ENCODE measurements at regions not wholly inside any gene's neighbourhood (a gene's known extent, or its start where the extent isn't known, plus 50 kb on each side); places are given as distances from the start of the nearest gene placed in this dataset.

DNA sequence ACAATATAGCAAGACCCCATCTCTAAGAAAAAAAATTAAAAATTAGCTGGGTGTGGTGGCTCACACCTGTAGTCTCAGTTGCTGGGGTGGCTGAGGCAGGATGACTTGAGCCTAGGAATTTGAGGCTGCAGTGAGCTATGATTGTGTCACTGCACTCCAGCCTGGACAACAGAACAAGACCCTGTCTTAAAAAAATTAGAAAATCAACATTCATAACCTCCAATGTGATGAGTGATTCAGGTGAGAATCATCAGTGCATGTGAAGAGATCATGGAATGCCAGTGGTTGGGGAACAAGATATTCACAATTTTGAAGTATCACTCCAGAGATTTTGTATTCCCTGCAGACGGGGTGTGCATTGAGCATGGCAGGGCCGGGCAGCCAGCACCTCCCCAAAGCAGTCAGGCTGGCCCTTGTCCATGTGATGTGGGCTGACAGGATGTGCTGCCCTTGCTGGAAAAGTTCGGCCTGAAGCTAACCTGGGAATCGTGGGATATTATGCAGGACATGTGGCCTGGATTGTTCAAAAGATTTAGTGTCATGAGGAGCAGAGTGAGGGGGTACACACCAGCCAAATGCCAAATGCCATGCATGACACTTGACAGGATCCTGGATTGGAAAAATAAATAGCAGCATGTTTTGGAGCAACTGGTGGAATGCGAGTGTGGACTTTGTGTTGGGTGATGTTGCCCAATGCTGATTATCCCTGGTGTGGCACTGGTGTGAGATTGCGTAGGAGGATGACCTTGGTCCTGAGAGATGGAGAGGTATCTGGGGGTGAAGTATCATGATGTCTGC, 189.0 kb downstream of the RGS3 start:
- H4K8ac ChIP-seq (ENCODE audit: low read depth in 2 of 2, low read length in 2 of 2): no peak overlapping the region
- dilution Hi-C loops (cut with HindIII; ENCODE audit: low sequenced_read_pairs, unreplicated experiment) (no loop called here), in situ Hi-C loops (cut with MboI; ENCODE audit: low sequenced_read_pairs) (loop anchor here (10.0 kb wide), 1 partner anchor 348 kb away; the partner anchor contains the start of gene RNF183), intact Hi-C loops (cut with micrococcal nuclease) (loop anchor here (10.0 kb wide), 1 partner anchor 378 kb away; the partner anchor contains the start of genes CDC26 and PRPF4)
- no peak overlapping the region for H3K56ac ChIP-seq (ENCODE audit: extremely low read depth, insufficient read depth, low read length)
- H2AK9ac ChIP-seq (replicated peaks; ENCODE audit: low read depth, low read length, poor library complexity): no peak overlapping the region
- H3K4me2 ChIP-seq (ENCODE audit: low read depth, low read length): no peak overlapping the region
- H3K4ac ChIP-seq (ENCODE audit: low read depth, low read length): no peak overlapping the region
- H3K79me1 ChIP-seq (ENCODE audit: low read depth in 1 of 2, low read length in 2 of 2): 0 out of 4 replicates have a peak, but pooled peaks cover 0 to 3% of the 10 kb centered on the region in 2 experiments
- 0 out of 2 replicates have a peak overlapping the region, but pooled peaks have one; percentile 3 for H3K23ac ChIP-seq (ENCODE audit: low read depth, low read length)
- H3K9me3 ChIP-seq (ENCODE audit: control insufficient read depth, insufficient read depth, low read length): no peaks in the 10 kb centered on the region
- no peak overlapping the region for H3K4me3 ChIP-seq (ENCODE audit: insufficient read depth, low read depth, low read length)
- H2BK5ac ChIP-seq (ENCODE audit: low read depth, low read length, poor library complexity, severe bottlenecking): no peak overlapping the region
- H3K9ac ChIP-seq (ENCODE audit: low read depth, low read length): no peak overlapping the region
- peak overlapping the region; percentile 63 for H2AFZ ChIP-seq (replicated peaks; ENCODE audit: low read length, poor library complexity)
- H2BK15ac ChIP-seq (ENCODE audit: low read depth, low read length): peak overlapping the region; percentile 20; the same call in 1 of the 3 replicates
- H4K20me1 ChIP-seq (ENCODE audit: insufficient read depth, low read length): no peaks in the 10 kb centered on the region
- WGBS, 2 experiments (ENCODE audit: extremely low coverage in 2 of 2, insufficient read length in 1 of 2): 93% methylated on average over 2 of the region's 6 CpGs; no CpG with 5 or more reads in 1 of the 2 experiments
- H2BK20ac ChIP-seq (ENCODE audit: low read depth, low read length): peak overlapping the region; percentile 6; the same call in 1 of the 2 replicates
- no TSS peak for BruUV-seq (replicated peaks)
- peaks cover 30% of the 10 kb centered on the region for H3K9me1 ChIP-seq (ENCODE audit: insufficient read depth, low read length)
- POLR2A ChIA-PET (ENCODE audit: unreplicated experiment): no interaction called here
- DNase-seq: no peak
- no peak for ATAC-seq (ENCODE audit: low read depth)
- no peak overlapping the region for H3K18ac ChIP-seq (ENCODE audit: low read depth, low read length)
- peak overlapping the region; percentile 79; the same call in 1 of the 2 replicates for H2AK5ac ChIP-seq (ENCODE audit: low read depth, low read length)
- H3K4me1 ChIP-seq (ENCODE audit: control insufficient read depth, insufficient read depth, low read length): peaks cover 17% of the 10 kb centered on the region
- H3K27ac ChIP-seq (ENCODE audit: insufficient read depth, low read length): no peak overlapping the region
- H4K91ac ChIP-seq (ENCODE audit: insufficient read depth, low read depth, low read length): no peak overlapping the region
- no peaks in the 10 kb centered on the region for H3K27me3 ChIP-seq (ENCODE audit: control insufficient read depth, insufficient read depth, low read length)
- no peak overlapping the region for H4K5ac ChIP-seq (ENCODE audit: low read depth, low read length)
- no peak overlapping the region for H3K14ac ChIP-seq (replicated peaks; ENCODE audit: low read depth, low read length)
- H3K36me3 ChIP-seq (ENCODE audit: control insufficient read depth, insufficient read depth, low read length): no peaks in the 10 kb centered on the region
- CTCF ChIA-PET: no interaction called here
- TF ChIP-seq SMC3 (IDR thresholded peaks at IDR 0.05; ENCODE audit: low read depth, low read length) (no peak), CEBPB (IDR thresholded peaks at IDR 0.05; ENCODE audit: low read depth, low read length) (peak; percentile 31; the same call in 1 of the 2 replicates)
- peak overlapping the region; percentile 14; the same call in 1 of the 2 replicates for H2BK120ac ChIP-seq (ENCODE audit: low read depth, low read length)

Data from IMR-90 (cell line).